AG09309 (cell line): ENCODE measurements at regions not wholly inside any gene's neighbourhood (a gene's known extent, or its start where the extent isn't known, plus 50 kb on each side); places are given as distances from the start of the nearest gene placed in this dataset.

Experiments used
- DNase-seq: peaks from one replicate; pipeline ENCODE4 v3.0.0-alpha.2; 2010; ENCODE audit warnings: low read depth
- H3K4me3 ChIP-seq: 2 replicates; pipeline ENCODE4 v1.5.1; 2011; ENCODE audit warnings: mild to moderate bottlenecking, low read depth, low read length, moderate library complexity; ENCODE audit not compliant: control insufficient read depth
- CTCF ChIP-seq: IDR thresholded peaks from 2 replicates; pipeline ENCODE4 v1.5.1; 2011; ENCODE audit warnings: mild to moderate bottlenecking, low read depth, low read length, inconsistent platforms; ENCODE audit not compliant: insufficient read depth, control insufficient read depth; ENCODE audit errors: missing control alignments

GRCh38 chr3:27880969-27881892 lies 159.1 kb upstream of the EOMES start:
- DNase-seq, result no peak
- TF ChIP-seq CTCF, result no peak

DNA sequence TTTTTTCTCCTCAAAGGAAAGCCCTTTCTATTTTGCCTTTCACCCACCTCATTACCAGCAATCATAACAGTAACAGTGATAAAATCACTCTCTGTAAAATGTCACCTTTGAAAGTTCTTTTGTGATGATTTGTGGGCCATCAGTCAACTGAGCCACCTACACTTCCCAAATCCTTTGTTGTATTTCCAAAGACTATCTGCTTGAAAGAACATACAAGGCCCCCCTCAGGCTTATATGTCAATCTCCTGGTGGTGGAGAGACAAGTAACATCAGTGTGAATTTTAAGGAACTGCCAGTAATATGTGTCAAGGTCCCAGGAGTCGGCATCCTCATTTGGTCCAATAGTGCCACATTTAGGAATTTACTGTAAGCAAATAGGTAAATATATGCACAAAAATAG lies 161.1 kb upstream of the EOMES start:
- TF ChIP-seq CTCF, result no peak
- no peak for DNase-seq
- H3K4me3 ChIP-seq, result no peak overlapping the region

More at GRCh38 chr3:27880969-27881892, 159.1 kb upstream of the EOMES start:
- H3K4me3 ChIP-seq, result no peak overlapping the region

DNA sequence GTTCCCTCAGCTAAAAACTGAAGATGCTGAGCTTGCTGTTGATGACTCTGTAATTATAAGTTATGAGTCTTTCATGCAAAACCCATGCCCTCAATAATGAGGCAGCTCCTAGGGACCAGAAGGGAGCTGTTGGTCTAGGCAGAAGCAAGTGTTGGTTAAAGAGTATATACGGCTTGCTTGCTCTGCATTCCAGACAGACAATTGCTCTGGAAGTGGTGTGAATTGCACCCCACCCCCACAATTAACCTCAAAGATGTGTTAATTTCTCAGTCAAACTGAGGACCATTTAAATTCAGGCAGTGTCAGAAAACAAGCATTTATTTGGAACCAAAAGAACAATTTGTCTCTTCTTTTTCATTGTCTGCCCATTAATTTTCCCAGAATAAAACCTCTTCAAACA lies 163.5 kb upstream of the EOMES start:
- TF ChIP-seq CTCF, result no peak
- H3K4me3 ChIP-seq, result no peak overlapping the region
- DNase-seq, result no peak

- DNase-seq, result no peak
- H3K4me3 ChIP-seq, result no peak overlapping the region
- TF ChIP-seq CTCF, result no peak
Observed at GRCh38 chr3:27888562-27888961, 166.4 kb upstream of the EOMES start.

DNA sequence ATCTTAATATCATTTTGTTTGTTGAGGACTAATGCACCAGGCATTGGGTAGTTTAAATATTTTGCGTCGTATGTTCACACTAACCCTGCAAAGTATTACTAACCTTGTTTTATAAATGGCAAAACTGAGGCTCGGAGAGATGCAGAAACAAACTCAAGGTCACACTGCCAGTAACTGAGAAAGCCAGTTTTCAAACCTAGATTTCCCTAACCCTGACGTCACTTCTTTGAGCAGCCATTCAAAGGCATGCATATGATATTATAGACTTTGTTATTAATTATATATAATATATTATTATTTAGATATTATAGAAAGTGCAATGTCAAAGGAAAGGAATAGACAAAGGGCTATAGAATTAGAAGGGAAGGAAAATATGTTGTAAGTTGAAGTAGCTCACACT lies 167.6 kb upstream of the EOMES start:
- DNase-seq, result no peak
- no peak overlapping the region for H3K4me3 ChIP-seq
- TF ChIP-seq CTCF, result no peak

DNA sequence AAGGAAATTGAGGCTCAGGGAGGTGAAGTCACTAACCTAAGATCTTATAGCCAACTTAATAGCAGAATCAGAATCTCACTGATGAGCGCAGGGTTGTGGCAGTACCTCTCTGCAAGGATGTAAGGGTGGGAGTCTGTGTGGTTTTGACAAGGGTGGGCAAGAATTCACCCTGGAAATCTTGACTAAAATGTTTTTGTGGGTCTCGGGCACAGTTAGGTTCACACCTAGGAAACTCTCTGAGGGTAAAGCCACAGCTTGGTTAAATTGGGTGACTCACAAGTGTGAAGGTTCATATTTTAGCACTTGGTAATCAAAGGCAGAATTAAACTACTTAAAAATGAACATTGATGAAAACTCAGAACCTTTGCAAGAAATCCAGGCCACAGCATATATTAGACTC lies 178.2 kb upstream of the EOMES start:
- H3K4me3 ChIP-seq, result no peak overlapping the region
- TF ChIP-seq CTCF, result no peak
- no peak for DNase-seq

DNA sequence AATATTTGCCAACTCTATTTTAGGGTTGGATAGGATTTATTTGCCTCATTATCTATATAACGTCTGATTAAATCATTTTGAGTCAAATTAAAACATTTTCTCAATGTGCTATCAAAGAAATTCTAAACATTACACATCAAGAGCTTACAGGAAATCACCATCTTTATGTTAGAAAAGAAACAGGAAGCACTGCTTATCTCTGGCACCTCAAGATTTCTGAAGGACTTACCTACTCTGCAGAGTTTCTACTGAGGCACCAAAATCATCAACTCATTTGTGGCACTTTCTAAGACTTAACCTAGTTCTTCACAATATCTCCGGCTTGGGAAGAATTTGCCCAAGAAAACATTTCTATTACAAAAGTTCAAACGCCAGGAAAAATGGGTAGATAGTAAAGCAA lies 181.3 kb upstream of the EOMES start:
- TF ChIP-seq CTCF, result no peak
- DNase-seq, result no peak
- H3K4me3 ChIP-seq, result no peak overlapping the region
